ENCODE measurements at regions not wholly inside any gene's neighbourhood (a gene's known extent, or its start where the extent isn't known, plus 50 kb on each side); places are given as distances from the start of the nearest gene placed in this dataset.

- Histone ChIP-seq H3K4me1 (ENCODE audit: control insufficient read depth, insufficient read depth, low read length) (no peaks in the 10 kb centered on the region), H3K9ac (ENCODE audit: control insufficient read depth, insufficient read depth, low read length) (no peak overlapping the region), H3K27me3 (replicated peaks in 1 of 2; ENCODE audit: control insufficient read depth in 2 of 2, insufficient read depth in 2 of 2, low read length in 1 of 2) (no peaks in the 10 kb centered on the region), H3K36me3 (ENCODE audit: control insufficient read depth in 2 of 2, insufficient read depth in 2 of 2, low read length in 1 of 2) (no peaks in the 10 kb centered on the region), H3K4me2 (ENCODE audit: control insufficient read depth, insufficient read depth) (no peak overlapping the region), H3K4me3 (no peak overlapping the region), H4K20me1 (ENCODE audit: control insufficient read depth, insufficient read depth) (no peaks in the 10 kb centered on the region), H3K79me2 (ENCODE audit: control insufficient read depth, insufficient read depth, low read length) (no peaks in the 10 kb centered on the region), H3K27ac (ENCODE audit: control insufficient read depth, insufficient read depth) (no peak overlapping the region), H3K9me3 (replicated peaks; ENCODE audit: control insufficient read depth, insufficient read depth, low read length) (no peaks in the 10 kb centered on the region), H2AFZ (ENCODE audit: control insufficient read depth, low read depth, low read length) (no peak overlapping the region)
- TF ChIP-seq CEBPZ (IDR thresholded peaks at IDR 0.05; ENCODE audit: low read depth, low read length) (no peak), ZNF24 (IDR thresholded peaks at IDR 0.05) (no peak), DPF2 (IDR thresholded peaks at IDR 0.05) (no peak), GATAD2B (conservative IDR thresholded peaks at IDR 0.05; ENCODE audit: low read depth) (no peak), BCL11A (IDR thresholded peaks at IDR 0.05; ENCODE audit: low read depth, low read length) (no peak), RBBP5 (conservative IDR thresholded peaks at IDR 0.05) (no peak), BMI1 (IDR thresholded peaks at IDR 0.05; ENCODE audit: borderline replicate concordance) (no peak), POU2F2 (IDR thresholded peaks at IDR 0.05; ENCODE audit: borderline replicate concordance, low read depth, low read length) (no peak), ZBTB33 (IDR thresholded peaks at IDR 0.05) (no peak), JUNB (IDR thresholded peaks at IDR 0.05) (no peak), SMAD1 (IDR thresholded peaks at IDR 0.05; ENCODE audit: low read depth, partially characterized antibody) (no peak), NR2C2 (IDR thresholded peaks at IDR 0.05; ENCODE audit: borderline replicate concordance, control insufficient read depth, insufficient read length, low read depth) (no peak), POLR2A (IDR thresholded peaks at IDR 0.05; ENCODE audit: low read depth, low read length) (no peak), NR2C1 (IDR thresholded peaks at IDR 0.05) (no peak)
- BruUV-seq (replicated peaks) = no TSS peak
- ChIA-PET SMC1A (ENCODE audit: uncharacterized antibody, unreplicated experiment) (no interaction called here), RAD21 (ENCODE audit: unreplicated experiment) (no interaction called here), POLR2A (no interaction called here), CTCF (interaction anchor here (0.6 kb wide), 1 partner anchor 638 kb away, joined by 3 read pairs; no protein-coding TSS in a partner anchor)
- ATAC-seq (no peak), FAIRE-seq (no peak), DNase-seq (ENCODE audit: low read depth, low spot score) (no peak)
- intact Hi-C loops (cut with micrococcal nuclease; ENCODE audit: unreplicated experiment) = no loop called here
- 5% methylated on average over 1 of the region's 1 CpG for WGBS (ENCODE audit: insufficient coverage, insufficient replicate concordance, low lambda C conversion rate, missing lambda C conversion rate)
- in situ Hi-C loops (cut with MboI) = no loop called here
These were observed 224.2 kb upstream of the ANXA10 start for GRCh38 chr4:167868163-167868562.

Data from GM12878 (cell line).